T-helper 2 cell (primary cell): ENCODE measurements at regions not wholly inside any gene's neighbourhood (a gene's known extent, or its start where the extent isn't known, plus 50 kb on each side); places are given as distances from the start of the nearest gene placed in this dataset.
"Not testable (repeated sequence)": the region's sequence is repeated elsewhere in the genome, so short reads cannot be mapped to it uniquely, and the experiment has no call there.

ENCODE experiments used
- DNase-seq, 5 experiments: peaks; one replicate each; pipeline versions ENCODE4 v3.0.0 to v3.0.0-alpha.2; 2012 to 2022

GRCh38 chr16:76988526-76988925 lies 202.5 kb upstream of the MON1B start:
- DNase-seq: no peak

DNA sequence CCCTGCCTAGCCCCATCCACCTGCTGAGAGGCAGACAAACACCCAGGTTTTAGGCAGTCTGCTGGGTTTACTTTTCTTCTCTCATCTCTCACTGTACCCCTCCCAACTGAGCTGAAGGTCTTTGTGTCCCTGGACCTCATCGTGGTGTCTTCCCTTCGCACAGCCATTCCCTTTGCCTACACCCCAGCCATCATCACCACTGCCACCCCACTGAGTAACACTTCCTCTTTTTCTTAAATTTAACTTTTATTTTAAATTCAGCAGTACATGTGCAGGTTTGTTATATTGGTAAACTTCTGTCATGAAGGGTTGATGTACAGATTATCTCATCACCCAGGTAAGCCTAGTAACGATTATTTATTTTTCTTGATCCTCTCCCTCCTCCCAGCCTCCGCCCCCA lies 188.3 kb upstream of the MON1B start:
- DNase-seq: no peak

- DNase-seq: no peak
Observed at GRCh38 chr16:77009453-77009852, 181.5 kb upstream of the MON1B start.

- DNase-seq: no peak
Observed at GRCh38 chr16:77014441-77014840, 176.5 kb upstream of the MON1B start.

DNA sequence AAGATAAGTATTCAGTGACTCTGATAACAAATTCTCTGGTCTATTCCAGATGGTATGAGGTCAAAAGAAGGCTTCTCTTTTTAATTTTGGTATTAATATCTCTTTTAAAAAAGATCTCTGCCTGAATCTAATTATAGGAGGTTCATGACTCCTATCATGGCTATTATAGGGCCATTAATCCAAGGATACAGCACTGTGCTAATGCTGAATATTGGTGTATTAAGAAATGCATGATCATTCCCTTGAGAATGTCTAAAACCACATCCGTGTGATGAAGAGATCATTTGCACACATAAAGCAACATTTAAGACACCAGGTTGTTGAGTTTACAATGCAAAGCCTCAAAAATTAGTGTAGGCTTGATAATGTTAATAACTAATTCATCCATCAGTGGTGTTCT lies 160.4 kb upstream of the MON1B start:
- no peak for DNase-seq

- DNase-seq: no peak
Observed at GRCh38 chr16:77033516-77033915, 157.5 kb upstream of the MON1B start.

DNA sequence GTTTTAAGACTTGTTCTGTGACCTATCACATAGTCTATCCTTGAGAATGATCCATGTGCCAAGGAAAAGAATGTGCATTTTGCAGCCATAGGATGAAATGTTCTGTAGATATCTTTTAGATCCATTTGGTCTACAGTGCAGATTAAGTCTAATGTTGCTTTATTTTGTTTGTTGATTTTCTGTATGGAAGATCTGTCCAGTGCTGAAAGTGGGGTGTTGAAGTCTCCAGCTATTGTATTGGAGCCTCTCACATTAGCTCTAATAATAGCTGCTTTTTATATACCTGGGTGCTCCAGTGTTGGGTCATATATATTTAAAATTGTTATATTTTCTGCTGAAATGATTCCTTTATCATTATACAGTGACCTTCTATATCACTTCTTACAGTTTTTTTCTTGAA lies 155.6 kb upstream of the MON1B start:
- no peak for DNase-seq

DNA sequence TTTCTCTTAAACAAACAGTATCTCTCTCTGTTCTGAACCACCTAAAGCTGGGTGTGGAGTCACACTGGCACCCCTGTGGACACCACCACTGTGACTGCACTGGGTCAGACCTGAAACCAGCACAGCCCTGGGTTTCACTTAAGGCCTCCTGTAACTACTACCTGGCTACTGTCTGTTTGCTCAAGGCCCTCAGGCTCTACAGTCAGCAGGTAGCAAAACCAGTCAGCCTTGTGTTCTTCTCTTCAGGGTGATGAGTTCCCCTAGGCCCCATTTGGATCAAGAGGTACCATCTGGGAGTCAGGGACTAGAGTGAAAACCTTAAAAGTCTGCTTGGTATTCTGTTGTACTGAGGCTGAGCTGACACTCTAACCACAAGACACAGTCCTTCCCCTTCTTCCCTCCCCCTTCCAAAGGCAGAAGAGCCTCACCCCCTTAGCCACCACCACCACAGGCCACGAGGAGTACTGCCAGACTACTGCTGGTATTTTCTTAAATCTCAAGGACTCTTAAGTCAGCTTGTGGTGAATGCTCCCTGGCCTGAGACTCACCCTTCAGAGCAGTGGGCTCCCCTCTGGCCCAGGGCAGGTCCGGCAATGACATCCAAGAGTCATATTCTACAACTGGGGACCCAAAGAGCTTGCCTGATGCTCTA lies 153.2 kb upstream of the MON1B start:
- DNase-seq: no peak

- no peak for DNase-seq
Observed at GRCh38 chr16:77041468-77041867, 149.5 kb upstream of the MON1B start.

DNA sequence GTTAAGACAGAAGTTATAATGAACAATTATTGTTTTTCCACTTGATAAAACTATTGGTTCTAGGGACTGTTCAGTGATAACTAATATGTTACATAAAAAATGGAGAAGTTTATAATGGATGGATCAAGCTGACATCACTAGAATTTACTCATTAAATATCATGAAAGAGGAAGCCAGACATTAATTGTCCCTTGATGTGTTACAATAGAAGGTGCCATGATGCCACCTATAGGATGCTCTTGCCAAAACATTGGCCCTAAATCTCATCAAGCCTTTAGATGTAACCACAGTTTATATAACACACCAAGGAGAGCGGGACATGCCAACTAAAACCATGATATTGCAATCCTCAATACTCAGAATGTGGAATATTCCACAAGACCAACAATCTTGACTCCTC lies 147.9 kb upstream of the MON1B start:
- DNase-seq: peak in 1 of 5 experiments; percentile 3

- DNase-seq: no peak
Observed at GRCh38 chr16:77046206-77046605, 144.8 kb upstream of the MON1B start.

DNA sequence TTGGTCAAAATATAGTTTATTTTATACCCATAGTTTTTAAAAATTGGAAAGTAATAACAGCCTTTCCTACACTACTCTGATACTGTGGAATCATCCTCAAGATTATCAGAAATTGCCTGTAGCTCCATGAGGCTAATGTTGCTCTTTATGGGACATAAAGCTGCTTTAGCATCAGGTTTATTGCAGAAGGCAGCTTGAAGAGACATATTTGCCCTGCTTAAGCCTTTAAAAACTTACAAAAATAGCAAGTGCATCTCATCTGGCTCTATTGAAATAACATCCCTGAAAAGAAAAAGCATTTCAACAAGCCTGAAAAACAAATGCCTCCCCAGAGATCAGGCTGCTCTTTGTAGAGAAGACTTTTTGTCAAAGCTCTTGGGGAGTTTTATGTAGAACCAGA lies 142.9 kb upstream of the MON1B start:
- no peak for DNase-seq

- DNase-seq: no peak
Observed at GRCh38 chr16:77049577-77049976, 141.4 kb upstream of the MON1B start.

DNA sequence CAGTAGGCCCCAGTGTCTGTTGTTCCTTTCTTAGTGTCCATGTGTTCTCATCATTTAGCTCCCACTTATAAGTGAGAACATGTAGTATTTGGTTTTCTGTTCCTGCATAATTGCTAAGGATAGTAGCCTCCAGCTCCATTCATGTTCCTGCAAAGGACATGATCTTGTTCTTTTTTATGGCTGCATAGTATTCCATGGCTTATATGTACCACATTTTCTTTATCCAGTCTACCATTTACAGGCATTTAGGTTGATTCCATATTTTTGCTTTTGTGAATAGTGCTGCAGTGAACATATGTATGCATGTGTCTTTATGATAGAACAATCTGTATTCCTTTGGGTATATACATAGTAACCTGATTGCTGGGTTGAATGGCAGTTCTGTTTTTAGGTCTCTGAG lies 134.4 kb upstream of the MON1B start:
- not testable (repeated sequence) for DNase-seq

- DNase-seq: no peak
Observed at GRCh38 chr16:77057161-77057774, 133.7 kb upstream of the MON1B start.

DNA sequence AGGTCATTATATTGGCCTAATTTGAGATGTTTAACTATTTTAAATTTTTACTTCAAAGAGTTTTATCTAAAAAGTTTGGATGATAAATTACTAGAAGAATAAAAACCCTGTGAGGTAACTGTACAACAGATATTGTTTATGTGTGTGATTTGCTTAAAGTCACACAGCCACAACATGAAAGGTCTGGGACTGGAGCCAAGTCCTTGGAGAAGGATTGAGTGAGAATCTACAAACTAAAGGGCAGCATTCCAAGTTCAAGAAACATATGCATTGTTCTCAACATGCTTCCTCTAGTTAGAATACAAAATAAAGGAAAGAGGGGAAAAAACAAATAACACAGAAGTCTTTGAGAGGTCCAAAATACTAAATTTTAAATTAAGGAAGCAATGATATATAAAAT lies 131.5 kb upstream of the MON1B start:
- no peak for DNase-seq

GRCh38 chr16:77060614-77061013 lies 130.4 kb upstream of the MON1B start:
- no peak for DNase-seq

- DNase-seq: no peak
Observed at GRCh38 chr16:77062878-77063675, 127.9 kb upstream of the MON1B start.

GRCh38 chr16:77063676-77064016 lies 127.3 kb upstream of the MON1B start:
- DNase-seq: no peak

DNA sequence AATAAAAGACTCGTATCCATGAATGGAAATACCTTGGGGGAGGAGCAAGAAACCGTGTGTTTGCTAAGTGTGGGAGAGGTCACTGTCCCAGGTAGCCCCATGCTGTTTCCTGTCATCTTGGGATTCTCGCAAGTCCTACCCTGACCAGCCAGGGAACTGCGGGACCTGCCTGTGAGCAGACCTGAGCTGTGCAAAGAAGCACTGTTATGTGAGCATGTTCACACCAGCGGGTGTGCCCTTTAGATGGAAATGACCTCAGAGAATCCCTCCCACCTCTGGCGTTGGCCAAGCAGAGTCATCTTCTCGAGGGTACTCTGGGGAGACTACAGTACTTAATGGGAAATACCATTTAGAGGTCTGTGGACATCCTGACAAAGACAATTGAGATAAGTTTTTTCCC lies 127.0 kb upstream of the MON1B start:
- DNase-seq: no peak

DNA sequence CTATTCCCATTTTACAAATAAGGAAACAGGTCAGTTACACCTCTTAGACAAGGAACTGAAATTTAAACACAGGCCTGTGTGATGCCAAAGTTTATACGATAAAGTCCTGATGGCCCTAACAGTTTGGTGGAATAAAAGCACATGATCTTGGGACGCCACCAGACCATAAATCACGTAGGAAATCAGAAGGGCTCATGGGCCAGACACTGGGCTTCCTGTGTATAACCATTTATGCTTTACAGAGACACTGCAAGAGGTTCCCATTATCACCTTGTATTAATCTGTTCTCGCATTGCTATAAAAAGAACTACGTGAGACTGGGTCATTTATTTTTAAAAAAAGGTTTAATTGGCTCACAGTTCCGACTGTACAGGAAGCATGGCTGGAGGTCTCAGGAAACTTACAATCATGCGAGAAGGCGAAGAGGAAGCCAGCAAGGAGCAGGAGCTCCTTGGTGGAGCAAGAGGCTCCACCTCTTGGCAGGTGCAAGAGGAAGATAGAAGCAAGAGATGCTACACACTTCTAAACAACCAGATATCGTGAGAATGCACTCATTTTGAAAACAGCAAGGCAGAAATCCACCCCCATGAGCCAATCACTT lies 124.0 kb upstream of the MON1B start:
- DNase-seq: no peak

DNA sequence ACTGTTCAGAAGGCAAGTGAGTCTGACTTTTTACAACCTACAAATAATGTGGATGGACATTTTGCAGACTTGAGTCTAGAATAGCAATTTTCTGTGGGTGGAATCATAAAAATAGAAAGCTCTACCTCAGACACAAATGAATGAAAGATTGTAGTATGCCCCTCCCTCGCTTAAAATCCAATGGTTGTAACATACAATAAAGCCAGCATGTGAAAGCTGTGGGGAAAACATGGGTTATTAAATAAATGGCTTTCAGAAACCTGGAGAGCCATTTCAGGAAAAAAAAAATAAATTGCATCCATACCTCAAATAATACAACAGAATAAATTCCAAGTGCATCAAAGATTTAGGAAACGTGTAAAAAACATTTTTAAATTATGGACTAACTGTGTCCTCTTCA lies 123.1 kb upstream of the MON1B start:
- no peak for DNase-seq

DNA sequence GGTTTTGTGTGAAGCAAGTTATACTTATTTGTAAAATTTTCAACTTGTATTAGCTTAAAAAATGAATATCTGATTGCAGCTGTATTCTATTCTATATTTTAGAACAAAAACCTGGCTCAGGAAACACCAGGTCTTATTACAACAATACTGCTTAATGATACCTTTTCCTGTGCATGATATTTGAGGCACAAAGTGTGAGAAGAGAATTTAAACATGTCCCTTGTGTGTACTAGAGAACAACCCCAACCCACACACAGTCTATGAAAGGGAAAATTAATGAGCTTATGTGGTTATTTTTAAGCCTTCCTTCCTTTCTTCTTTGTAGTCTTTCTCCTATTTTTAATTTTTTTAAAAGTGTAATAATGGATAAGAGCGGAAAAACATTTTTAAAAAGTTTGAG lies 122.6 kb upstream of the MON1B start:
- no peak for DNase-seq

DNA sequence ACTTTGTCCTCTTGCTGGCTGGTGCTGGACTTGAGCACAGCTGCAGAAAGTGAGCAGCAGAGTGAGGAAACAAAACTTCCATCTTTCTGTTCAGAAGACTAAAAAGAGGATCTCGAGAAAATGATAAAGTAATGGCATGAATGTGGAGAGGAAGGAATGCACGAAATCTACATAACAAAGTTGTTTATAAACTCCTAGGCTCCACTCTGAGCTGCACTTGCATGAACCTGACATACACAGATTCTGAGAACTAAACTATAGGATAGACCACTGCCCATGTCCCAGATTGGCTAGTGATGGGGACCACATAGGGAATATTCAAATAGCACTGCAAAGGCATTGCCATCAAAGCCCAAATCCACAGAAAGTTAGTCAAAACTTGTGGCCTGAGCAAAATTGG lies 121.1 kb upstream of the MON1B start:
- no peak for DNase-seq
